K562 (cell line): ENCODE measurements at regions not wholly inside any gene's neighbourhood (a gene's known extent, or its start where the extent isn't known, plus 50 kb on each side); places are given as distances from the start of the nearest gene placed in this dataset.

Source experiments
- ATF7 ChIP-seq: fragments of 450-650 bp; IDR thresholded peaks from 2 replicates; pipeline ENCODE4 v1.7.1; 2014; ENCODE audit warnings: mild to moderate bottlenecking, moderate library complexity
- POLR2AphosphoS5 ChIP-seq: IDR thresholded peaks from 2 replicates; pipeline ENCODE4 v1.6.1; 2011; ENCODE audit warnings: mild to moderate bottlenecking, low read depth, low read length, moderate library complexity; ENCODE audit not compliant: control insufficient read depth, insufficient read depth
- TBL1XR1 ChIP-seq, 2 experiments: IDR thresholded peaks; 2 replicates each; pipeline ENCODE4 v1.6.1; 2012; ENCODE audit warnings: improper control_type of control experiment in 2 of 2, low read length in 2 of 2, mild to moderate bottlenecking in 1 of 2
- TF ChIP-seq, protein P1 (sequence below), 3 experiments: IDR thresholded peaks in 2 of 3; conservative IDR thresholded peaks in 1 of 3; 2 replicates each; pipeline ENCODE4 v1.5.1; 2011 to 2012; ENCODE audit warnings: low read length in 3 of 3, mild to moderate bottlenecking in 3 of 3, control low read depth in 2 of 3, improper control_type of control experiment in 1 of 3, inconsistent platforms in 1 of 3, low read depth in 1 of 3, mixed read lengths in 1 of 3, moderate library complexity in 1 of 3; ENCODE audit not compliant: insufficient read depth in 2 of 3

DNA sequence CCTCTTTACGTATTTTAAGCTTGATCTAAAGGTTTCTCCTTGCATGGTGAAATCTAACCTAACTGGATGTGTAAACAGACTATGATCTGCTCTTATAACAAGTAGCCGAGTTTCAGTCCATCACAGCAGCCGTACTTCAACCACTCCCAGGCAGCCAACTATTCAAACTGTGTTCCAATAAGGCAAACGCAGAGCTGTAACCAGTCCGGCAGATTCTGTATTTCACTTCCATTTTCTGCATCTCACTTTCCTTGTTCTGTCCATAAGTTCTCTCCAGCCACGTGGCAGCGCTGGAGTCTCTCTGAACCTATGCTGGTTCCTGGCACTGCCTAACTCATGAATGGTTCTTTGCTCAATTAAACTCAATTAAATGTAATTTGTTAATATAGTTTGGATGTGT is 132.6 kb downstream of the FHDC1 start:
- TF ChIP-seq POLR2AphosphoS5 = no peak
- no peak for TF ChIP-seq TBL1XR1 (IDR thresholded peaks at IDR 0.05; ENCODE audit: low read length in 2 of 2)
- TF ChIP-seq, protein P1, sequence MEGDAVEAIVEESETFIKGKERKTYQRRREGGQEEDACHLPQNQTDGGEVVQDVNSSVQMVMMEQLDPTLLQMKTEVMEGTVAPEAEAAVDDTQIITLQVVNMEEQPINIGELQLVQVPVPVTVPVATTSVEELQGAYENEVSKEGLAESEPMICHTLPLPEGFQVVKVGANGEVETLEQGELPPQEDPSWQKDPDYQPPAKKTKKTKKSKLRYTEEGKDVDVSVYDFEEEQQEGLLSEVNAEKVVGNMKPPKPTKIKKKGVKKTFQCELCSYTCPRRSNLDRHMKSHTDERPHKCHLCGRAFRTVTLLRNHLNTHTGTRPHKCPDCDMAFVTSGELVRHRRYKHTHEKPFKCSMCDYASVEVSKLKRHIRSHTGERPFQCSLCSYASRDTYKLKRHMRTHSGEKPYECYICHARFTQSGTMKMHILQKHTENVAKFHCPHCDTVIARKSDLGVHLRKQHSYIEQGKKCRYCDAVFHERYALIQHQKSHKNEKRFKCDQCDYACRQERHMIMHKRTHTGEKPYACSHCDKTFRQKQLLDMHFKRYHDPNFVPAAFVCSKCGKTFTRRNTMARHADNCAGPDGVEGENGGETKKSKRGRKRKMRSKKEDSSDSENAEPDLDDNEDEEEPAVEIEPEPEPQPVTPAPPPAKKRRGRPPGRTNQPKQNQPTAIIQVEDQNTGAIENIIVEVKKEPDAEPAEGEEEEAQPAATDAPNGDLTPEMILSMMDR (IDR thresholded peaks at IDR 0.05 in 2 of 3, conservative IDR thresholded peaks at IDR 0.05 in 1 of 3; ENCODE audit: insufficient read depth in 2 of 3, low read depth in 1 of 3, low read length in 3 of 3) = no peak
- no peak for TF ChIP-seq ATF7
